Thoracic aorta (tissue), 2 donors: ENCODE measurements at regions not wholly inside any gene's neighbourhood (a gene's known extent, or its start where the extent isn't known, plus 50 kb on each side); places are given as distances from the start of the nearest gene placed in this dataset.

Experiments used
- ATAC-seq: fragments of 150-250 bp; one replicate; pipeline ENCODE4 v1.8.0; 2017; ENCODE audit warnings: low read depth; ENCODE audit not compliant: insufficient number of reproducible peaks, low FRiP score
- DNase-seq: peaks from one replicate; pipeline ENCODE4 v3.0.0-alpha.2; 2020; ENCODE audit warnings: low spot score
- H3K27ac ChIP-seq, 2 donors: fragments of 200-600 bp; sonication (generic); 1 replicate in 1 of 2; 2 replicates in 1 of 2; pipeline ENCODE4 v1.5.1; 2016; ENCODE audit warnings: mild to moderate bottlenecking in 2 of 2, moderate library complexity in 2 of 2
- H3K27me3 ChIP-seq: fragments of 200-600 bp; sonication (generic); replicated peaks from 2 replicates; pipeline ENCODE4 v1.6.0; 2016; ENCODE audit warnings: mild to moderate bottlenecking; ENCODE audit not compliant: insufficient read depth
- H3K36me3 ChIP-seq: fragments of 200-600 bp; sonication (generic); one replicate; pipeline ENCODE4 v1.5.1; 2016
- H3K4me1 ChIP-seq, 2 donors: fragments of 200-600 bp; sonication (generic); 1 replicate in 1 of 2; 2 replicates in 1 of 2; pipeline versions ENCODE4 v1.5.1 to v1.6.0; 2016; ENCODE audit warnings: low read depth in 2 of 2, mild to moderate bottlenecking in 1 of 2; ENCODE audit not compliant: control insufficient read depth in 1 of 2
- H3K4me3 ChIP-seq: fragments of 200-600 bp; sonication (generic); 2 replicates; pipeline ENCODE4 v1.5.1; 2016; ENCODE audit warnings: mild to moderate bottlenecking
- H3K9me3 ChIP-seq: fragments of 200-600 bp; sonication (generic); 2 replicates; pipeline ENCODE4 v1.5.1; 2016
- TF ChIP-seq, protein P1 (sequence below): fragments of 200-600 bp; sonication (generic); IDR thresholded peaks from one replicate; pipeline ENCODE4 v1.5.1; 2019; ENCODE audit warnings: antibody characterized with exemption

DNA sequence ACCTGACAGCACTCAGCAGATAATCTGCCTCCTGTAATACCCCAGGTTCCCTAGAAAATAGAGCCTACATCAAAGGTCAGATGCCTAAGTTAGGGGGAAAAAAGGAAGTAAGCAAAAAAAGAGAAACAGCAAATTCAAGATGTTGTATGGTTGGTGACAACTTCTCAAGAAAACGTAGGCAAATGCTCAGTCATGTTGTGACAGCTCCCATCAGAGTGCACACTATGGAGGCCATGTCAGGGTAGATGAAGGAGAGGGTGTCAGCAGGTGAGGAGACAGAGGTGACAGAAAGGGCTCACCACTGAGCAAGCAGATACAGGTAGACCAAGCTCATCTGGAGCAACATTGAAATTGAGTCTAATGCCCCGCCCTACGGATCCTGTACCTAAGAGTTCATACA lies 356.8 kb upstream of the BRINP1 start:
- no peaks in the 10 kb centered on the region for H3K36me3 ChIP-seq
- H3K9me3 ChIP-seq, result no peaks in the 10 kb centered on the region
- no peak overlapping the region for H3K4me3 ChIP-seq
- H3K27me3 ChIP-seq, result no peaks in the 10 kb centered on the region
- no peak for DNase-seq
- TF ChIP-seq, protein P1, sequence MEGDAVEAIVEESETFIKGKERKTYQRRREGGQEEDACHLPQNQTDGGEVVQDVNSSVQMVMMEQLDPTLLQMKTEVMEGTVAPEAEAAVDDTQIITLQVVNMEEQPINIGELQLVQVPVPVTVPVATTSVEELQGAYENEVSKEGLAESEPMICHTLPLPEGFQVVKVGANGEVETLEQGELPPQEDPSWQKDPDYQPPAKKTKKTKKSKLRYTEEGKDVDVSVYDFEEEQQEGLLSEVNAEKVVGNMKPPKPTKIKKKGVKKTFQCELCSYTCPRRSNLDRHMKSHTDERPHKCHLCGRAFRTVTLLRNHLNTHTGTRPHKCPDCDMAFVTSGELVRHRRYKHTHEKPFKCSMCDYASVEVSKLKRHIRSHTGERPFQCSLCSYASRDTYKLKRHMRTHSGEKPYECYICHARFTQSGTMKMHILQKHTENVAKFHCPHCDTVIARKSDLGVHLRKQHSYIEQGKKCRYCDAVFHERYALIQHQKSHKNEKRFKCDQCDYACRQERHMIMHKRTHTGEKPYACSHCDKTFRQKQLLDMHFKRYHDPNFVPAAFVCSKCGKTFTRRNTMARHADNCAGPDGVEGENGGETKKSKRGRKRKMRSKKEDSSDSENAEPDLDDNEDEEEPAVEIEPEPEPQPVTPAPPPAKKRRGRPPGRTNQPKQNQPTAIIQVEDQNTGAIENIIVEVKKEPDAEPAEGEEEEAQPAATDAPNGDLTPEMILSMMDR, result no peak
- H3K4me1 ChIP-seq, result no peaks in the 10 kb centered on the region
- no peak overlapping the region for H3K27ac ChIP-seq
- ATAC-seq, result no peak

DNA sequence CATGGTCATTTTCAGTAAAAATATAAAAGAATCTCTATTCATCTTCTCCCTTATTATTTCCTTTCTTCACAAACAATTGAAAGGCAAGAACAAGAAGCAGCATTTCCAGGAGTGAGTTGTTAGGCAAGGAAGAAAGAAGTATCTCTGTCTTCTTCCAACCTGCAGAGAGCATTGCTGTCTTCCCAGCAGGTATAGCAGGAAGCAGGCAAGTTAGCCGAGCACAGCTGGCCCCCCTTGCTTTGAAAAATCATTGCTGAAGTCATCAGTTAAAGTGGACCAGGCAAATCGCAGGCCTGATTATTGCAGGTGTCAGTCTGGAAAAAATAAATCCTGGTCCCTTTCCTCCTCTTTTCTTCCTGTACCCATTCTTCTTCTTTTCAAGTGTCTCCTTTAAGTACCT lies 353.1 kb upstream of the BRINP1 start:
- Histone ChIP-seq H3K4me3 (no peak overlapping the region), H3K27me3 (no peaks in the 10 kb centered on the region), H3K36me3 (no peaks in the 10 kb centered on the region), H3K9me3 (no peaks in the 10 kb centered on the region), H3K27ac (no peak overlapping the region), H3K4me1 (no peaks in the 10 kb centered on the region)
- ATAC-seq (no peak), DNase-seq (no peak)
- TF ChIP-seq, protein P1, result no peak

- DNase-seq (no peak), ATAC-seq (no peak)
- Histone ChIP-seq H3K4me1 (no peaks in the 10 kb centered on the region), H3K9me3 (no peaks in the 10 kb centered on the region), H3K27me3 (no peaks in the 10 kb centered on the region), H3K27ac (no peak overlapping the region), H3K36me3 (no peaks in the 10 kb centered on the region), H3K4me3 (no peak overlapping the region)
- TF ChIP-seq, protein P1, result no peak
Observed at GRCh38 chr9:119712325-119712724, 343.1 kb upstream of the BRINP1 start.

DNA sequence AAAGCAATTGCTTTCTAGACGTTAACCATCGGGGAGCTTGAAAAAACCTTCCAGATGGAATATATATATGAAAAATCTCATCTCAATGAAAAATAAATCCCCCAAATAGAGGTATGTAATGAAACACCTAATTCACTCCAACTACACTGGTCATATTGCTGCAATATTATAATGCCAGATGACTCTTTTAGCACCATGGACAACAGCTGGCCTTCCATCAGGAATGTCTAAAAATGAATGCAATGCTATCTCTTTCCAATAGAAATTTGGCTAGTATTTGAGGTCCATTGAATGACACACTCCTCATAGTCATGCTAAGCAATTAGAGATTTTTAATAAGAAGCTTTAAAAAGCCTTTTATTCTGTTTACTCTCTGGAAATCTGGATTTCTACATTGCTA lies 340.2 kb upstream of the BRINP1 start:
- Histone ChIP-seq H3K4me1 (peaks cover 0 to 6% of the 10 kb centered on the region in 2 donors), H3K4me3 (no peak overlapping the region), H3K27me3 (no peaks in the 10 kb centered on the region), H3K27ac (no peak overlapping the region), H3K9me3 (no peaks in the 10 kb centered on the region), H3K36me3 (no peaks in the 10 kb centered on the region)
- DNase-seq (no peak), ATAC-seq (no peak)
- TF ChIP-seq, protein P1, result no peak

DNA sequence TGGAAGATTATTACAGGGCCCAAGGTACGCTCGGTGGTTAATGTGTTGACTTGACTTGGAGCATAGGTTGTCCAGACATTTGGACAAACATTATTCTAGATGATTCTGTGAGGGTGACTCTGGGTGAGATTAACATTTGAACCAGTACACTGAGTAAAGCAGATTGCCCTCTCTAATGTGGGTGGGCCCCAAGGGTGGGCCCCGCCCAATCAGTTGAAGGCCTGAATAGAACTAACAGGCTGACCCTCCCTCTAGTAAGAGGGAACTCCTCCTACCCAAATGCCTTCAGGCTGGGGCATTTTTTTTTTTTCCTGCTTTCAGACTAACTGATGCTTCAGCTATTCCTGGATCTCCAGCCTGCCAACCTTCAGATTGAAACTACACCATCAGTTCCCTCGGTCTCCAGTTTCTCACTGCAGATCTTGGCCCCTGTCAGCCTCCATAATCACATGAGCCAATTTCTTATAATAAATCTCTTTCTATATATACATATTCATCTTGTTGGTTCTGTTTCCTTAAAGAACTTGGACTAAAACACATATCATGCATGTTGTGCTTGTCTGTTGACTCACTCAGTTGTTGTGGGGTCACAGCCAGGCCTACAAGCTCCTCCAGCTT lies 338.1 kb upstream of the BRINP1 start:
- Histone ChIP-seq H3K4me3 (no peak overlapping the region), H3K27ac (no peak overlapping the region), H3K9me3 (no peaks in the 10 kb centered on the region), H3K36me3 (no peaks in the 10 kb centered on the region), H3K27me3 (no peaks in the 10 kb centered on the region), H3K4me1 (peaks cover 0 to 6% of the 10 kb centered on the region in 2 donors)
- ATAC-seq (no peak), DNase-seq (no peak)
- TF ChIP-seq, protein P1, result no peak
